ENCODE measurements at regions not wholly inside any gene's neighbourhood (a gene's known extent, or its start where the extent isn't known, plus 50 kb on each side); places are given as distances from the start of the nearest gene placed in this dataset.

DNA sequence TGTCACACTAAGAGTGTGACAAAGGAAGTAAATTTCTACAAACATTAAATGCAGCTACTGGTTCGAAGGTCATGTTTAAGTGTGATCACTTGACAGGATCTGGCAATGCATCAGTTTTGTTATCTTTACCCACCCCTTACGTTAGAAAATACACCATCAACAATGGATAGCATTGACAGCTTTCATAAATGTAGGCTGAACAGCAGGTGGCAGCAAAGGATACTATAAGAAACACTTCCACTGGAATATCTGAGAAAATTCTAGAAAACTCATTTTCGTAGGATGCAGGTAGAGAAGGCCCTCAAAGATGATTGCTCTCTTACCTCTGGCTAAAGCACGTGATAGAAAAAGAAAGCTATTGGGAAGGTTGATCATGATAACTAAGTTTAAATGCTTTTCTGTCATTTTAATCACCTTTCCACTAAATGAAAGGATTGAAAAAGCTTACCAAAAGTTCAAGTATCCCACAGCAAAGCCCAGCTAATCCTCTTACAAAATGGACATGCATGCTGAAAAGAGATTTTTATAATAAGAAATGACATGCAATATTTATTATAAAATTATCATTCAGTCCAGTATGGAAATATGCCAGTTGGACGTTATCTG, 292.5 kb downstream of the PARP8 start:
- CTCF ChIA-PET: interaction anchor here (0.6 to 2.8 kb wide), 16 partner anchors 11 to 1727 kb away, joined by 3 to 16 read pairs (median 3); no protein-coding TSS in a partner anchor
- POLR2A ChIA-PET: no interaction called here
- TF ChIP-seq ZNF19 (tag by site-specific recombination; IDR thresholded peaks at IDR 0.05; ENCODE audit: low read depth) (no peak), ZNF660 (tag by site-specific recombination; IDR thresholded peaks at IDR 0.05) (peak; percentile 57), ZNF654 (tag by site-specific recombination; IDR thresholded peaks at IDR 0.05; ENCODE audit: low read depth) (peak; percentile 72), WT1 (tag by site-specific recombination; IDR thresholded peaks at IDR 0.05) (no peak), ZNF626 (tag by site-specific recombination; IDR thresholded peaks at IDR 0.05) (no peak), ZNF501 (tag by site-specific recombination; IDR thresholded peaks at IDR 0.05) (no peak), ZNF776 (tag by site-specific recombination; IDR thresholded peaks at IDR 0.05; ENCODE audit: borderline replicate concordance) (no peak)
- Histone ChIP-seq H3K4me1 (ENCODE audit: control insufficient read depth, insufficient read depth, low read length) (peaks cover 2% of the 10 kb centered on the region; the same call in 1 of the 2 replicates), H3K27ac (ENCODE audit: extremely low read depth, low read depth, low read length) (no peak overlapping the region), H3K4me3 (ENCODE audit: low read depth, low read length) (no peak overlapping the region), H3K36me3 (ENCODE audit: control insufficient read depth in 2 of 2, insufficient read depth in 1 of 2, low read length in 2 of 2) (no peaks in the 10 kb centered on the region), H3K9me3 (ENCODE audit: control insufficient read depth, insufficient read depth, low read depth, low read length) (no peaks in the 10 kb centered on the region)

- POLR2A ChIA-PET: interaction anchor here (0.6 to 1.2 kb wide), 2 partner anchors 420 to 1588 kb away, joined by 4 to 5 read pairs; partner anchors contain the start of gene ISL1
- H3K27ac ChIP-seq (ENCODE audit: extremely low read depth, low read depth, low read length): peak overlapping the region; percentile 51; the same call in 1 of the 2 replicates
- CTCF ChIA-PET: interaction anchor here (0.5 to 2.5 kb wide), 73 partner anchors 8 to 1696 kb away, joined by 3 to 22 read pairs (median 4); partner anchors contain the start of gene ISL1
- H3K4me1 ChIP-seq (ENCODE audit: control insufficient read depth, insufficient read depth, low read length): peaks cover 2% of the 10 kb centered on the region; the same call in 1 of the 2 replicates
- H3K9me3 ChIP-seq (ENCODE audit: control insufficient read depth, insufficient read depth, low read depth, low read length): no peaks in the 10 kb centered on the region
- no peaks in the 10 kb centered on the region for H3K36me3 ChIP-seq (ENCODE audit: control insufficient read depth in 2 of 2, insufficient read depth in 1 of 2, low read length in 2 of 2)
- H3K4me3 ChIP-seq (ENCODE audit: low read depth, low read length): peak overlapping the region; percentile 46
- TF ChIP-seq ZNF391 (tag by site-specific recombination; IDR thresholded peaks at IDR 0.05; ENCODE audit: borderline replicate concordance, low read depth): peak; percentile 30; the same call in 1 of the 2 replicates
- no peak for TF ChIP-seq KLF8 (tag by site-specific recombination; IDR thresholded peaks at IDR 0.05)
- no peak for TF ChIP-seq GLI2 (tag by site-specific recombination; IDR thresholded peaks at IDR 0.05; ENCODE audit: borderline replicate concordance, low read depth)
- no peak for TF ChIP-seq REPIN1 (tag by site-specific recombination; IDR thresholded peaks at IDR 0.05; ENCODE audit: low read depth)
- peak; percentile 31; the same call in 1 of the 2 replicates for TF ChIP-seq ZNF561 (tag by site-specific recombination; IDR thresholded peaks at IDR 0.05; ENCODE audit: borderline replicate concordance)
- peak; percentile 70 for TF ChIP-seq ZNF18 (tag by site-specific recombination; IDR thresholded peaks at IDR 0.05)
- TF ChIP-seq ZBTB17 (tag by site-specific recombination; IDR thresholded peaks at IDR 0.05): peak; percentile 77
- TF ChIP-seq ZEB2 (tag by site-specific recombination; IDR thresholded peaks at IDR 0.05): peak; percentile 21; the same call in 1 of the 2 replicates
- peak; percentile 66 for TF ChIP-seq FEZF1 (tag by site-specific recombination; IDR thresholded peaks at IDR 0.05)
- no peak for TF ChIP-seq ZNF521 (tag by site-specific recombination; IDR thresholded peaks at IDR 0.05)
- peak; percentile 72; the same call in 1 of the 2 replicates for TF ChIP-seq ZNF660 (tag by site-specific recombination; IDR thresholded peaks at IDR 0.05)
- peak; percentile 100 for TF ChIP-seq ZNF654 (tag by site-specific recombination; IDR thresholded peaks at IDR 0.05; ENCODE audit: low read depth)
- TF ChIP-seq SCRT1 (tag by site-specific recombination; IDR thresholded peaks at IDR 0.05; ENCODE audit: borderline replicate concordance): no peak
- TF ChIP-seq ZBTB8A (tag by site-specific recombination; IDR thresholded peaks at IDR 0.05): no peak
- TF ChIP-seq, protein P1, sequence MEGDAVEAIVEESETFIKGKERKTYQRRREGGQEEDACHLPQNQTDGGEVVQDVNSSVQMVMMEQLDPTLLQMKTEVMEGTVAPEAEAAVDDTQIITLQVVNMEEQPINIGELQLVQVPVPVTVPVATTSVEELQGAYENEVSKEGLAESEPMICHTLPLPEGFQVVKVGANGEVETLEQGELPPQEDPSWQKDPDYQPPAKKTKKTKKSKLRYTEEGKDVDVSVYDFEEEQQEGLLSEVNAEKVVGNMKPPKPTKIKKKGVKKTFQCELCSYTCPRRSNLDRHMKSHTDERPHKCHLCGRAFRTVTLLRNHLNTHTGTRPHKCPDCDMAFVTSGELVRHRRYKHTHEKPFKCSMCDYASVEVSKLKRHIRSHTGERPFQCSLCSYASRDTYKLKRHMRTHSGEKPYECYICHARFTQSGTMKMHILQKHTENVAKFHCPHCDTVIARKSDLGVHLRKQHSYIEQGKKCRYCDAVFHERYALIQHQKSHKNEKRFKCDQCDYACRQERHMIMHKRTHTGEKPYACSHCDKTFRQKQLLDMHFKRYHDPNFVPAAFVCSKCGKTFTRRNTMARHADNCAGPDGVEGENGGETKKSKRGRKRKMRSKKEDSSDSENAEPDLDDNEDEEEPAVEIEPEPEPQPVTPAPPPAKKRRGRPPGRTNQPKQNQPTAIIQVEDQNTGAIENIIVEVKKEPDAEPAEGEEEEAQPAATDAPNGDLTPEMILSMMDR (tag by site-specific recombination; IDR thresholded peaks at IDR 0.05): peak; percentile 100
- peak; percentile 13; the same call in 1 of the 2 replicates for TF ChIP-seq ZSCAN30 (tag by site-specific recombination; IDR thresholded peaks at IDR 0.05)
- TF ChIP-seq ZFP37 (tag by site-specific recombination; IDR thresholded peaks at IDR 0.05): peak; percentile 69; the same call in 1 of the 2 replicates
- no peak for TF ChIP-seq ZNF624 (tag by site-specific recombination; IDR thresholded peaks at IDR 0.05)
- TF ChIP-seq ZFP69B (tag by site-specific recombination; IDR thresholded peaks at IDR 0.05): 0 out of 2 replicates have a peak, but pooled peaks have one; percentile 29
- TF ChIP-seq ZNF530 (tag by site-specific recombination; IDR thresholded peaks at IDR 0.05; ENCODE audit: low read depth): no peak
- TF ChIP-seq, protein P2, sequence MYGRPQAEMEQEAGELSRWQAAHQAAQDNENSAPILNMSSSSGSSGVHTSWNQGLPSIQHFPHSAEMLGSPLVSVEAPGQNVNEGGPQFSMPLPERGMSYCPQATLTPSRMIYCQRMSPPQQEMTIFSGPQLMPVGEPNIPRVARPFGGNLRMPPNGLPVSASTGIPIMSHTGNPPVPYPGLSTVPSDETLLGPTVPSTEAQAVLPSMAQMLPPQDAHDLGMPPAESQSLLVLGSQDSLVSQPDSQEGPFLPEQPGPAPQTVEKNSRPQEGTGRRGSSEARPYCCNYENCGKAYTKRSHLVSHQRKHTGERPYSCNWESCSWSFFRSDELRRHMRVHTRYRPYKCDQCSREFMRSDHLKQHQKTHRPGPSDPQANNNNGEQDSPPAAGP (tag by site-specific recombination; IDR thresholded peaks at IDR 0.05): no peak
- TF ChIP-seq ZNF335 (tag by site-specific recombination; conservative IDR thresholded peaks at IDR 0.05): peak; percentile 72
- TF ChIP-seq ZNF2 (tag by site-specific recombination; IDR thresholded peaks at IDR 0.05): peak; percentile 26; the same call in 1 of the 2 replicates
- peak; percentile 53; the same call in 1 of the 2 replicates for TF ChIP-seq SP7 (tag by site-specific recombination; IDR thresholded peaks at IDR 0.05)
These were observed 296.8 kb downstream of the PARP8 start for GRCh38 chr5:50962934-50963872.
